ENCODE measurements at regions not wholly inside any gene's neighbourhood (a gene's known extent, or its start where the extent isn't known, plus 50 kb on each side); places are given as distances from the start of the nearest gene placed in this dataset.

- DNase-seq (ENCODE audit: low spot score in 2 of 2) (no peak), FAIRE-seq (no peak)
These were observed 52.3 kb downstream of the PLEKHG1 start for GRCh38 chr6:150651808-150652470.

DNA sequence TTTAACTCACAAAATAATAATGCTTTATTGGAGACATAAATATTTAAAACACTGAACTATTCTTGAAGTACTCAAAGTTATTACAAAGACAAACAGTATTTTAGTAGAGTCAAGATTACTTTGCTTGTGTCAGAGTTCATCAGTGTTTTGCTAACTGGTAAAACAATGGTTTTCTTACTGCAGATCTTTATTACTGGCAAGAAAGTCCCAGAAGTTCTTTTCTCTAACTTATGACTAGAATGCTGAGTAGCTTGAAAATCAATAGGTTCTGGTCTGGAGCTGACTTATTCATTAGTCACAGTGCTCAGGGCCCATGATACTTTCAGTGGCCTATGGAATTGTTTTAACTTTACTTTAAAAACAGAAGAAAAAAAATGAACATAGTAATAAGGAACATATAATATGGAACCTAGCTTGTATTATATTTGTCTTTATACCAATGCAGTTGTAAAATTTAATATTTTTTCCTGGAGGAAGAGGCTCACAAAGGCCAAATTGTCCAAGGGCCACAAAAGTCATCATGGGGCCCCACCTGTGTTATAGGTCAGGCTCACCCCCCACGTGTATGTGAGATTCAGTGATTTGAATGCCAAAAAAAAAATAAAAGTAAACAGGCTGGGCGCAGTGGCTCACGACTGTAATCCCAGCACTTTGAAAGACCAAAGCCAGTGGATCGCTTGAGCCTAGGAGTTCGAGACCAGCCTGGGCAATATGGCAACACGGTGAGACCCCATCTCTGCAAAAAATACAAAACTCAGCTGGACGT lies 53.3 kb downstream of the PLEKHG1 start:
- FAIRE-seq = no peak
- DNase-seq (ENCODE audit: low spot score in 2 of 2) = no peak

GRCh38 chr6:150654608-150655007 lies 54.9 kb downstream of the PLEKHG1 start:
- FAIRE-seq (no peak), DNase-seq (ENCODE audit: low spot score in 2 of 2) (no peak)

- DNase-seq (ENCODE audit: low spot score in 2 of 2) (no peak), FAIRE-seq (no peak)
These were observed 56.5 kb downstream of the PLEKHG1 start for GRCh38 chr6:150656156-150656555.

DNA sequence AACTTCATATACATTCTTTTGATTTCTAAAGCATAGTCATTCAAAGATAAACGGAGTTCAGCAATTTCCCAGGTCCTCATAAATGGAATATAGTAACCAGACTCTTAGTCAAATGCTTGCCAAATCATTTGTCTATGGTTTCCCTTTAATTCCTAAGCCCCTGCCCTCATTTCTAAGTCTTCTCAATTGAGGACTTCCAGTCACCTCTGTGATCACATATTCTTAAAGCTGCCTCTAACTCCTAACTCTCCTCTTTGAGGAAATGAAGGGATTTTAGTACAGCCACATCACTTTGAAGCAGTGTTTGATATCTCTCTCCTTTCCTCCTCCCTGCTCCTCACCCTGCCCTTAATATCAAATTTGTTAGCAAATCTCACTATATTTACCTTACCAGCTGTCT lies 58.7 kb downstream of the PLEKHG1 start:
- FAIRE-seq = no peak
- no peak for DNase-seq (ENCODE audit: low spot score in 2 of 2)

- FAIRE-seq = no peak
- no peak for DNase-seq (ENCODE audit: low spot score in 2 of 2)
These were observed 59.5 kb downstream of the PLEKHG1 start for GRCh38 chr6:150659046-150659763.

DNA sequence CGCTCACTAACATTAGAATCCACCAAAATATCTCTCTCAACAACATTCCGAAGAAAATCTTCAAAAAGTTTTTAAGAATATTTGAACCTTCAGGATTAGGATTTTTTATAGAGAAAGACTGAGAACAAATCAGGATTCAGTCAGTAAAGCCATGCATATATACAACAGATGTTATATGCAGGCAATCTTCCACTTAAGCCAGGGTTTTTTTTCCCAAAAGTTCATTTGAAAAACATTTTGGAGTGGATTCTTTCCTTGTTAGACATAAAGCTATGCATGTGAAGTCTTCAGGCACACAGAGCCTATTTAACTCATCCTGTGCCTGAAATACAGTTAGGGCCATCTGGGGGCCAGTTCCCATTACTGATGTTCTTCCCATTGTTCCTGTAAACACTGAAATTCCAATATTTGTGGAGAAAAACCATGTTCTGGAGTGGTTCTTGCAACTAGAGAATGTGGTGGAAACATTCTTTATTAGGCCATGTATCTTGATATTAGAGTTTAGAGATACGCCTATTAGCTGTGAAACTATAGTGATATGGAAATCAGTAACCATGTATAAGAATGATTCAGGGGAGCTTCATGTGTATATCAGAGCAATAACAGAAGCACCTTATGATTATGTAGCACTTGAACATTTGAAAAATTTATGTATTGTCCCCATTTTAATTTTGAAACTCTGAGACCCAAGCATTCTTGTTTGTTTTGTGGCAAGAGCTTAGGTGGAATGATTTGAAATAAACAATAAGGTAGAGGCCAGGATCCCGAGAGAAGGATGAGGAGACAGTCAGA lies 61.7 kb downstream of the PLEKHG1 start:
- no peak for DNase-seq (ENCODE audit: low spot score in 2 of 2)

DNA sequence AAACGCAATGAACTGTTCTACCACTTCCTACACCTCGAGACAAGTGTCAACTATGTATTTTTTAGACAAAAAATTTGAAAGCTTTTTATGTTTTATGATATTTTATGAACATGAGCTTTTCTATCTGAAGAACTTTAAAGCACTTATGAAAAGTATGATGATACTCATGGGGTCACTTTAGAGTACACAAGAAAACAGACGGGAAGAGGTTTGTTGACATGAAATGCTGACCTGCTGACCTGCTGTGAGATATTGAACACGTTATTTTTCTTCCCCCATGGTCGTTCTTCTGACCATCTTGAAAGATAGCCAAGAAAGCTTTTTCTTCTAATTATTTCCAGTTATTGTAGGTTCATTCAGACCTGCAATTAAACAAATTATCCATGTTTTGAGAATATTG lies 63.1 kb downstream of the PLEKHG1 start:
- FAIRE-seq (no peak), DNase-seq (ENCODE audit: low spot score in 2 of 2) (no peak)

More for the DNA sequence above, 61.7 kb downstream of the PLEKHG1 start:
- no peak for FAIRE-seq

GRCh38 chr6:150664091-150664490 lies 64.4 kb downstream of the PLEKHG1 start:
- FAIRE-seq = no peak

GRCh38 chr6:150666071-150666470 lies 66.4 kb downstream of the PLEKHG1 start:
- DNase-seq (ENCODE audit: low spot score in 2 of 2) (no peak), FAIRE-seq (no peak)

More at GRCh38 chr6:150664091-150664490, 64.4 kb downstream of the PLEKHG1 start:
- no peak for DNase-seq (ENCODE audit: low spot score in 2 of 2)

DNA sequence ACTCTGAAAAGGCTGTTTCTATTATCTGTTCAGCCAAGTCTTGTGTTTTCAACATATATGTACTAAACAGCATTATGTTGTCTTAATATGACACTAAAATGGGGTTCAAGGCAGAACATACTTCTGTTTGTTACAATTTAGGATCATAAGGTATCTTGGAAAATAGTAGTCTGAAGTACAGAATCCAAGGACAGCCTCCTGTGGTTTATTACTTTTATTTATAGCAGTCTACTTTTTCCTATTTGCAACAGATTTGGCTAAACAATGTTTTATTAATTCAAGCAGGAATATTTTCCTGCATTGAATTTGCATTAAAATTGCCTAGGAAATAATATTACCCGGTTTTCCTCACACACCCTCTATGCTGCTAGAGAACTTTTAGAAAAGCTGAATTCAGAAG lies 67.7 kb downstream of the PLEKHG1 start:
- DNase-seq (ENCODE audit: low spot score in 2 of 2) (no peak), FAIRE-seq (no peak)

DNA sequence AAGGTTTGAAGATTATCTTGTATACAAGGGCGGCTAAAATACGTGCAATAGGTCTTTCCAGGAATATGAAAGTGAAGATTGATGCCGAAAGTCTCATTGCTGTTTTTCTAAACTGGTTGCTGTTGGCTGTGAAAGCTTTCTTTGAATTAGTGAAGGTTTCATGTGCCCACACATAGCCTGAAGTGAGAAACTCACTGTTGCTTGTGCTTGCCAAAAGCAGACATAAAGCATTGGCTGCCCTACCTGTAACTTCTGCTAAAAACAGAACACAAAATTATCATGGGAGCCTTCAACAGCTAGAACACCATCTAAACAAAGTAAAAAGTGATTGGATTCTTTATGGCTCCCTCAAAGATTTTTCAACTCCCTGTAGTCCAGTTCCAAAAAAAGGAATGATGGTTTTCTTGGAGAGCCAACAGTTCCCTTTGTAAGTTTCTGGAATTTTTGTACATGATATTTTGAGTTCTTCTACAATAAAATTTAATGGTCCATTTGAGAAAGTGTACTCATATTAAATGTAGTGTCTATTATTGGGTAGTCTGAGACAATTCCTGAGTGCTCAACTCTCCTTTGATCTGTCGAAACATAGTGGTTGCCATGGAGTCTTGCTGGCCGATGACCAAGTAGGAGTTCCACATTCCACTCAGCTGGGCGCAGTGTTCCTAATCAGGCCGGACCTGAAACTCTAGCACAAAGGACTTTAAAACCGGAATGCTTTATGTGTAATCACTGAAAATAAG lies 68.5 kb downstream of the PLEKHG1 start:
- no peak for FAIRE-seq
- peak; percentile 12 to 58 for DNase-seq (ENCODE audit: low spot score in 2 of 2)

GRCh38 chr6:150668900-150669302 lies 69.2 kb downstream of the PLEKHG1 start:
- FAIRE-seq (no peak), DNase-seq (ENCODE audit: low spot score in 2 of 2) (no peak)

DNA sequence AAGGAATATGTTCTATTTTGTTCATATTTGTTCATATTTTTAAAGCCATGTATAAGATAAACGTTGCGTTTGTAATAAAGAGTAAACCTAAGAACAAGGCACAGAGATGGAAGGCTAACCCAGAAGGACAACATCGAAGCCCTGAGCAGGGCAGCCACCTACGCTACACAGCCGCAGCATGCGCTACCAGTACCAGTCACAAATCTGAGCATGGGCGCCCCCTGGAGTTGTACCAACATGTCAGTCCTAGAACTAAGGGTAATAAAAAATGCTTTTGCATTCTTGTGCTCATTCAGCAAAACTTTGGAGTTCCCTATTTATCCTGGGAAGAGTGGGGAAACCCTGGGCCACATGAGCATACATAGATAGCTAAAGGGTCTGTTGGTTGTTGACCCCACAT lies 70.6 kb downstream of the PLEKHG1 start:
- no peak for FAIRE-seq
- DNase-seq (ENCODE audit: low spot score in 2 of 2) = no peak

GRCh38 chr6:150672800-150673199 lies 73.1 kb downstream of the PLEKHG1 start:
- no peak for FAIRE-seq

DNA sequence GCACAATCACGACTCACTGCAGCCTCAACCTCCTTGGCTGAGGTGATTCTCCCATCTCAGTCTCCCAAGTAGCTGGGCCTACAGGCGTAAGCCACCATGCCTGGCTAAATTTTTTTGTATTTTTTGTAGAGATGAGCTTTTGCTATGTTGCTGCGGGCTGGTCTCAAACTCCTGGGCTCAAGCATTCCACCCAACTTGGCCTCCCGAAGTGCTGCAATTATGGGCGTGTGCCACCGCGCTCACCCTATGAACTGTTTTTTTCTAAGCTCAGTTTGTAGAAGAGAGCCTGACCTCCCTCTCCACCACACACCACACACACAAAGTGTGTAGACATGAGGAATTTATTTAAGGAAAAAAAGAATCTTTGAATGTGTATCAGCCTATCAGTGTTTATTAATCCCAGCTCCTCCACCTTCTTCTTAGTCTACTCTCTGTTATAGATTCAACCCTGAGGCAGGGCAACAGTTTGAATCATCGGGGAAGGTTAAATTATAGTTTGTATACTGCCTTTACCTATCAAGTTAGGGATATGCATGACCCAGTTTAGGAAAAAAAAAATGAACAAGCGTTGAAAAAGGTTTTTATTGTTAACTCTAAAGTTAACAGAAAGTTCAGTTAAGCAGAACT lies 74.1 kb downstream of the PLEKHG1 start:
- DNase-seq (ENCODE audit: low spot score in 2 of 2) (no peak), FAIRE-seq (no peak)

More at GRCh38 chr6:150672800-150673199, 73.1 kb downstream of the PLEKHG1 start:
- no peak for DNase-seq (ENCODE audit: low spot score in 2 of 2)

- DNase-seq (ENCODE audit: low spot score in 2 of 2) = no peak
- FAIRE-seq = no peak
These were observed 76.7 kb downstream of the PLEKHG1 start for GRCh38 chr6:150676344-150676743.

DNA sequence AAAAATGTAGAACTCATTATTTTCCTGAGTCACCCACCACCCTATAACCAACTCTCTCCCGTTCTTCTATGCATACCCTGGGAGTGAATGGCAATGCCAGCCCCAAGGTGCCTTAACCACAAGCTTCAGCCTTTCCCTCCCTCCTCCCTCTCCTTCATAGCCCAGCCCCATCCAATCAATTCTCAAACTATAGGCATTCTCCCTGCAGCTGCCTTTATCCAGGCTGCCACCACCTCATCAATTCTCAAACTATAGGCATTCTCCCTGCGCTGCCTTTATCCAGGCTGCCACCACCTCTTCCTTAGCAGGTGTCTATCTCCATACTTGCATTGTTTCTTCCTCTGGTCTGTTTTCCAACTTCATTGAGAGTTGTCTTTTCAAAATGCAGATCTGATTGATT lies 77.1 kb downstream of the PLEKHG1 start:
- DNase-seq (ENCODE audit: low spot score in 2 of 2) (no peak), FAIRE-seq (no peak)

DNA sequence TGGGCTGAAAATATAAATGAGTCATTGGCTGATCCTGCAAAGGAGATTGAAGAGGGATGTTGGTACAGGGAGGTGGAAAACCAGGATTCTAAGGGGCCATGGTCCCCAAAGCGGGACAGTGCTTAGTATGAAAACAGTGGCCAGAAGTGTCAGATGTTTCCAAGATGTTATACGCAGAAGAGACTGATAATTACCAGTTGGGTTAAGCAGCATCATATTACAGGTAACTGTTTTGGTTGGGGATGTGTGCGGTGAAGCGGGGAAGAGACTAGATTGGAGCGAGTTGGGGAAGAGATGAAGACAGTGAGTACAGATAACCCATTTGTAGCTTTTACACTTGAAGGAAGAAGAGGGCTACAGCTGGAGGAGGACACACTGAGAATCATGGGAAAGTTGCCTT lies 80.8 kb downstream of the PLEKHG1 start:
- FAIRE-seq (no peak), DNase-seq (ENCODE audit: low spot score in 2 of 2) (no peak)
